Calu3 (cell line): ENCODE measurements at regions not wholly inside any gene's neighbourhood (a gene's known extent, or its start where the extent isn't known, plus 50 kb on each side); places are given as distances from the start of the nearest gene placed in this dataset.

Source experiments
- BruUV-seq: library from RNA; stranded (reverse); fragments of 400-500 nt; replicated peaks from 2 replicates; lab custom pipeline; 2021; lab: Mats Ljungman, UMichigan
- CTCF ChIA-PET: fragments of 300-600 bp; sonication (Branson Sonifier 250); formaldehyde crosslinking; loops from one replicate; lab custom pipeline; 2022; ENCODE audit warnings: antibody characterized with exemption; lab: Charles Lee
- DNase-seq: peaks from one replicate; pipeline ENCODE4 v3.0.0; 2022
- H3K27ac Mint-ChIP-seq: one replicate; pipeline ENCODE4 v1.8.0; 2022; ENCODE audit warnings: mixed read lengths; ENCODE audit not compliant: unreplicated experiment
- H3K27me3 Mint-ChIP-seq: one replicate; pipeline ENCODE4 v1.8.0; 2022; ENCODE audit warnings: mixed read lengths; ENCODE audit not compliant: unreplicated experiment
- H3K36me3 Mint-ChIP-seq: one replicate; pipeline ENCODE4 v1.8.0; 2022; ENCODE audit warnings: mild to moderate bottlenecking, moderate library complexity, mixed read lengths; ENCODE audit not compliant: insufficient read depth, unreplicated experiment
- H3K4me1 Mint-ChIP-seq: one replicate; pipeline ENCODE4 v1.8.0; 2022; ENCODE audit warnings: mild to moderate bottlenecking, low read depth, mixed read lengths; ENCODE audit not compliant: unreplicated experiment
- H3K4me3 Mint-ChIP-seq: one replicate; pipeline ENCODE4 v1.8.0; 2022; ENCODE audit warnings: mild to moderate bottlenecking, low read depth, moderate library complexity, mixed read lengths; ENCODE audit not compliant: unreplicated experiment
- H3K9me3 Mint-ChIP-seq: one replicate; pipeline ENCODE4 v1.8.0; 2022; ENCODE audit warnings: low read depth, mixed read lengths; ENCODE audit not compliant: unreplicated experiment
- intact Hi-C: fragments of 100-400 bp; cut with micrococcal nuclease; formaldehyde crosslinking; loops from one replicate; pipeline ENCODE4 v1.10.0; 2022; ENCODE audit not compliant: unreplicated experiment
- TF ChIP-seq, protein P1 (sequence below): fragments of 200-600 bp; IDR thresholded peaks from one replicate; pipeline ENCODE4 v1.8.0; 2022; ENCODE audit warnings: antibody characterized with exemption; ENCODE audit not compliant: unreplicated experiment

DNA sequence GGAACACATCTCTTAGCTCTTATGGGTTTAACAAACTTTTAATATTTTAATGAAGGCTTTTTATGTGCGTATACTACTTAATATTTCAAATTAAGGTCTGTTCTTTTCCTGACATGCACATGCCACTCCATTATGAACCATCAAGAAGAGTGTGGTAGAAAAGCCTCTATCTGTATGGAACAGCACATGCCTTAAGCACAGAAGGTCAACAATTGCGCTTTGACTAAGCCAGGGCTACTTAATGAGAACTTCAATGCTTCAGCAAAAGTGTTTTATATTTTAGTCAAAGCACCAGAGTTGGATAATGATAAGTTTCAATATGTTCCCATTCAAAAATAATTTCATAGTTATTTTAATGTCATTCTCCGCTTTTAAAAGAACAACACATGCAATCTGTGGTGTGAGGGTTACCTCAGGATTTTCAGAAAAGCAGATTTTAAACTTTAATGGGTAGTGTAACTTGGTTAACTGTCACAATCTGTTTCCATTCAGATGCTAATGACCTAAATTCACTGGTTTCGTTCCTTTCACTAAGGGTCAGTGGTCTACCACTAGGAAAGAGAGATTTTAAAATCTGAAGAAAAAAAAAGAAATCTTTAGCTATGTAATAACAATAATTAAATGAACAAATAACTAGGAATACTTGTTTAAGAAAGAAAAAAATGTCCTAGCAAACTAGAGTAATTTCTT is 193.4 kb upstream of the NOVA1 start:
- peaks cover 17% of the 10 kb centered on the region for H3K9me3 Mint-ChIP-seq

DNA sequence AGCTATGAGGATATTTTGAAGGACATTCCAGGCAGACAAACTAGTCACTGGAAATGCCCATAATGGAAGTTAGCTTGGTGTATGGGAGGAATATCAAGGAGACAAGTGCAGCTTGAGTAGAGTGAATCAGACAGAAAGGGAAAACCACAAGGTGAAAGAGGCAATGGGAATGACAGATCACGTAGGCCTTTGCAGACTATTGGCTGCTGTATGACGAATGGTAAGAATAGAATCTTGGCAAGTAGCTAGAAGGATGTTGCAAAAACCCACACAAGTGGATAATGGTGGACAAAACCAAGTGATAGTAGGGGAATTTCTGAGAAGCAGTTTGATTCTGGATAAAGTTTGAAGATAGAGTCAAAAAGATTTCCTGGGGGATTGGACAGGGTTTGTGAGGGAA is 196.9 kb upstream of the NOVA1 start:
- peaks cover 16% of the 10 kb centered on the region for H3K9me3 Mint-ChIP-seq
- intact Hi-C loops: no loop called here
- TF ChIP-seq, protein P1, sequence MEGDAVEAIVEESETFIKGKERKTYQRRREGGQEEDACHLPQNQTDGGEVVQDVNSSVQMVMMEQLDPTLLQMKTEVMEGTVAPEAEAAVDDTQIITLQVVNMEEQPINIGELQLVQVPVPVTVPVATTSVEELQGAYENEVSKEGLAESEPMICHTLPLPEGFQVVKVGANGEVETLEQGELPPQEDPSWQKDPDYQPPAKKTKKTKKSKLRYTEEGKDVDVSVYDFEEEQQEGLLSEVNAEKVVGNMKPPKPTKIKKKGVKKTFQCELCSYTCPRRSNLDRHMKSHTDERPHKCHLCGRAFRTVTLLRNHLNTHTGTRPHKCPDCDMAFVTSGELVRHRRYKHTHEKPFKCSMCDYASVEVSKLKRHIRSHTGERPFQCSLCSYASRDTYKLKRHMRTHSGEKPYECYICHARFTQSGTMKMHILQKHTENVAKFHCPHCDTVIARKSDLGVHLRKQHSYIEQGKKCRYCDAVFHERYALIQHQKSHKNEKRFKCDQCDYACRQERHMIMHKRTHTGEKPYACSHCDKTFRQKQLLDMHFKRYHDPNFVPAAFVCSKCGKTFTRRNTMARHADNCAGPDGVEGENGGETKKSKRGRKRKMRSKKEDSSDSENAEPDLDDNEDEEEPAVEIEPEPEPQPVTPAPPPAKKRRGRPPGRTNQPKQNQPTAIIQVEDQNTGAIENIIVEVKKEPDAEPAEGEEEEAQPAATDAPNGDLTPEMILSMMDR: no peak
- no TSS peak for BruUV-seq
- no peaks in the 10 kb centered on the region for H3K4me1 Mint-ChIP-seq
- no peaks in the 10 kb centered on the region for H3K36me3 Mint-ChIP-seq
- no peaks in the 10 kb centered on the region for H3K27me3 Mint-ChIP-seq
- CTCF ChIA-PET: no interaction called here
- H3K4me3 Mint-ChIP-seq: no peak overlapping the region
- DNase-seq: no peak
- H3K27ac Mint-ChIP-seq: no peak overlapping the region

More for the DNA sequence above, 193.4 kb upstream of the NOVA1 start:
- no TSS peak for BruUV-seq
- Mint-ChIP-seq H3K4me1 (no peaks in the 10 kb centered on the region), H3K4me3 (no peak overlapping the region), H3K27me3 (no peaks in the 10 kb centered on the region), H3K27ac (no peak overlapping the region), H3K36me3 (no peaks in the 10 kb centered on the region)
- intact Hi-C loops: no loop called here
- TF ChIP-seq, protein P1: no peak
- DNase-seq: no peak
- CTCF ChIA-PET: no interaction called here

DNA sequence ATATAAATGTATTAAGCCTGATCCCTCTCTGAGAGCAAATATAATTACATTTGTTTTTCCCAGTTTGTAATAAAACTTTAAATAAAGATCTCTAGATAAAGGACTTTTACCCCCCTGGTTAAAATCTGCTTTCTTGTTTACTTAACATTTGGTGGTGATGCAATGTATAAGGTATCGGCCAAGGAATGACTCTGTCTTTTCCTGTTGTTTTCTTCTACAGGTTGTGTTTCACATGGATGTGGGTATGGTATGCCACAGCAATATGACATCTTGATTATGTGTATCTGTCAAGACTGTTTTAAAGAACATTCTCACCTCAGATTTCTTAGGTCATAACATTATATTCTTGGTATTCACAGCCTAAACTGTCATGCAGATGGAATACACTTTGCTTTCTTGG is 210.6 kb upstream of the NOVA1 start:
- CTCF ChIA-PET: no interaction called here
- no TSS peak for BruUV-seq

DNA sequence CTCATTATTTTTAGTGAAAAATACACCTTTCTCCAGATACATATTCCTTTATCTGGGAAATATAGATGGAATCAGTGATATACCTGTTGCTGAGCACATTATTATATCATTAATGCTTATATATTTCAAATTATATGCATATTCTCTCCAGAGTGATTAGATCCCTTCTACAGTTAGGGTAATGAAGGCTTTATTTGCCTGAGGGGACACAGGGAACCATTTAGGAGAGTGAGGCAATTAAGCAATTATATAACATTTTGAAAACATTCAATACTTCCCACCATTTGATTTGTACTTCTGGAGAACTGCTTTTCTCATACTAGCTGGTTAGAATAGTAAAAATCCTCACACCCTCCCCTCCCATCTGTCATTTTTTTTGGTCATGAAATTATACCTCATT is 212.8 kb upstream of the NOVA1 start:
- no peaks in the 10 kb centered on the region for H3K9me3 Mint-ChIP-seq
- intact Hi-C loops: no loop called here
- TF ChIP-seq, protein P1: no peak
- H3K27me3 Mint-ChIP-seq: no peaks in the 10 kb centered on the region
- CTCF ChIA-PET: no interaction called here
- no peaks in the 10 kb centered on the region for H3K36me3 Mint-ChIP-seq
- BruUV-seq: no TSS peak
- no peak for DNase-seq
- H3K27ac Mint-ChIP-seq: no peak overlapping the region
- no peak overlapping the region for H3K4me3 Mint-ChIP-seq
- no peaks in the 10 kb centered on the region for H3K4me1 Mint-ChIP-seq

More for the DNA sequence above, 210.6 kb upstream of the NOVA1 start:
- TF ChIP-seq, protein P1: no peak
- Mint-ChIP-seq H3K27ac (no peak overlapping the region), H3K27me3 (no peaks in the 10 kb centered on the region), H3K9me3 (peaks cover 2% of the 10 kb centered on the region), H3K4me1 (no peaks in the 10 kb centered on the region), H3K36me3 (no peaks in the 10 kb centered on the region), H3K4me3 (no peak overlapping the region)
- no peak for DNase-seq
- intact Hi-C loops: no loop called here
